HepG2 (cell line): ENCODE measurements at regions not wholly inside any gene's neighbourhood (a gene's known extent, or its start where the extent isn't known, plus 50 kb on each side); places are given as distances from the start of the nearest gene placed in this dataset.

Experiments used
- SIX1 ChIP-seq: sonication (generic); formaldehyde crosslinking; IDR thresholded peaks from 2 replicates; pipeline ENCODE4 v1.4.0; 2020; ENCODE audit warnings: missing genetic modification reagents, borderline replicate concordance
- SIX4 ChIP-seq: sonication (generic); formaldehyde crosslinking; IDR thresholded peaks from 2 replicates; pipeline ENCODE4 v1.4.0; 2020; ENCODE audit warnings: missing genetic modification reagents
- SNAI1 ChIP-seq: sonication (generic); formaldehyde crosslinking; IDR thresholded peaks from 2 replicates; pipeline ENCODE4 v1.5.0; 2020; ENCODE audit warnings: mild to moderate bottlenecking, missing genetic modification reagents, borderline replicate concordance
- ZC3H13 ChIP-seq: sonication (generic); formaldehyde crosslinking; IDR thresholded peaks from 2 replicates; pipeline ENCODE4 v1.8.1; 2023; ENCODE audit warnings: mild to moderate bottlenecking, missing genetic modification reagents, moderate library complexity
- ZNF629 ChIP-seq: sonication (generic); formaldehyde crosslinking; conservative IDR thresholded peaks from 2 replicates; pipeline ENCODE4 v1.5.0; 2020; ENCODE audit warnings: missing genetic modification reagents
- TF ChIP-seq, protein P1 (sequence below): sonication (generic); formaldehyde crosslinking; IDR thresholded peaks from 2 replicates; pipeline ENCODE4 v1.5.1; 2020; ENCODE audit warnings: mild to moderate bottlenecking, moderate library complexity, missing genetic modification reagents
- TF ChIP-seq, protein P2 (sequence below): sonication (generic); formaldehyde crosslinking; IDR thresholded peaks from 2 replicates; pipeline ENCODE4 v1.9.0; 2021; ENCODE audit warnings: missing genetic modification reagents, borderline replicate concordance
- TF ChIP-seq, protein P3 (sequence below): sonication (generic); formaldehyde crosslinking; IDR thresholded peaks from 2 replicates; pipeline ENCODE4 v1.4.0; 2020; ENCODE audit warnings: missing genetic modification reagents, borderline replicate concordance
- TF ChIP-seq, protein P4 (sequence below): sonication (generic); formaldehyde crosslinking; IDR thresholded peaks from 2 replicates; pipeline ENCODE4 v1.5.0; 2020; ENCODE audit warnings: missing genetic modification reagents, mild to moderate bottlenecking, borderline replicate concordance

DNA sequence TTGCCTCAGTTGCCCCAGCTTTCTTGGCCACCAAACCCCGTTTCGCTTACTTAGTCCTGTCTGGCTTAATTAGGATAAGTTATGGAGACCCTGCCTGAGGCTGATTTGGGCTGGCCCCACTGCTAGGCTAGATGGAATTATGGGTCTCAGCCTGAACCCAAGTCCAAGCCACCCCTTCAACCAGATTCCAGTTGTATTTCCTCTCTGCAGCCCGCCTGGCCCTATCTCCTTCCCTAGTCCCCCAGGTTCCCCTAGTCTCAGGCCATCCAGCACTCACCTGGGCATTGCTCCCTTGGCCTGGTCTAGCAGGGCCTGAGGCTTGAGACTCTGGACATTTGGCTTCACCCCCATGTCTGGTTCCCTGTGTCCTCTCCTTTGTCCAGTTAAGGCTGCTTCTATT is 111.7 kb upstream of the IPO9 start (continued):
- TF ChIP-seq, protein P1, sequence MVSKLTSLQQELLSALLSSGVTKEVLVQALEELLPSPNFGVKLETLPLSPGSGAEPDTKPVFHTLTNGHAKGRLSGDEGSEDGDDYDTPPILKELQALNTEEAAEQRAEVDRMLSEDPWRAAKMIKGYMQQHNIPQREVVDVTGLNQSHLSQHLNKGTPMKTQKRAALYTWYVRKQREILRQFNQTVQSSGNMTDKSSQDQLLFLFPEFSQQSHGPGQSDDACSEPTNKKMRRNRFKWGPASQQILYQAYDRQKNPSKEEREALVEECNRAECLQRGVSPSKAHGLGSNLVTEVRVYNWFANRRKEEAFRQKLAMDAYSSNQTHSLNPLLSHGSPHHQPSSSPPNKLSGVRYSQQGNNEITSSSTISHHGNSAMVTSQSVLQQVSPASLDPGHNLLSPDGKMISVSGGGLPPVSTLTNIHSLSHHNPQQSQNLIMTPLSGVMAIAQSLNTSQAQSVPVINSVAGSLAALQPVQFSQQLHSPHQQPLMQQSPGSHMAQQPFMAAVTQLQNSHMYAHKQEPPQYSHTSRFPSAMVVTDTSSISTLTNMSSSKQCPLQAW (CRISPR knock-in tag), result no peak
- no peak for TF ChIP-seq SIX1
- no peak for TF ChIP-seq SIX4 (CRISPR knock-in tag)
- TF ChIP-seq, protein P2, sequence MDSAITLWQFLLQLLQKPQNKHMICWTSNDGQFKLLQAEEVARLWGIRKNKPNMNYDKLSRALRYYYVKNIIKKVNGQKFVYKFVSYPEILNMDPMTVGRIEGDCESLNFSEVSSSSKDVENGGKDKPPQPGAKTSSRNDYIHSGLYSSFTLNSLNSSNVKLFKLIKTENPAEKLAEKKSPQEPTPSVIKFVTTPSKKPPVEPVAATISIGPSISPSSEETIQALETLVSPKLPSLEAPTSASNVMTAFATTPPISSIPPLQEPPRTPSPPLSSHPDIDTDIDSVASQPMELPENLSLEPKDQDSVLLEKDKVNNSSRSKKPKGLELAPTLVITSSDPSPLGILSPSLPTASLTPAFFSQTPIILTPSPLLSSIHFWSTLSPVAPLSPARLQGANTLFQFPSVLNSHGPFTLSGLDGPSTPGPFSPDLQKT (CRISPR knock-in tag), result no peak
- TF ChIP-seq, protein P3, sequence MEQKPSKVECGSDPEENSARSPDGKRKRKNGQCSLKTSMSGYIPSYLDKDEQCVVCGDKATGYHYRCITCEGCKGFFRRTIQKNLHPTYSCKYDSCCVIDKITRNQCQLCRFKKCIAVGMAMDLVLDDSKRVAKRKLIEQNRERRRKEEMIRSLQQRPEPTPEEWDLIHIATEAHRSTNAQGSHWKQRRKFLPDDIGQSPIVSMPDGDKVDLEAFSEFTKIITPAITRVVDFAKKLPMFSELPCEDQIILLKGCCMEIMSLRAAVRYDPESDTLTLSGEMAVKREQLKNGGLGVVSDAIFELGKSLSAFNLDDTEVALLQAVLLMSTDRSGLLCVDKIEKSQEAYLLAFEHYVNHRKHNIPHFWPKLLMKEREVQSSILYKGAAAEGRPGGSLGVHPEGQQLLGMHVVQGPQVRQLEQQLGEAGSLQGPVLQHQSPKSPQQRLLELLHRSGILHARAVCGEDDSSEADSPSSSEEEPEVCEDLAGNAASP (CRISPR knock-in tag), result no peak
- TF ChIP-seq SNAI1, result no peak
- TF ChIP-seq ZNF629, result no peak
- TF ChIP-seq ZC3H13, result no peak
- TF ChIP-seq, protein P4, sequence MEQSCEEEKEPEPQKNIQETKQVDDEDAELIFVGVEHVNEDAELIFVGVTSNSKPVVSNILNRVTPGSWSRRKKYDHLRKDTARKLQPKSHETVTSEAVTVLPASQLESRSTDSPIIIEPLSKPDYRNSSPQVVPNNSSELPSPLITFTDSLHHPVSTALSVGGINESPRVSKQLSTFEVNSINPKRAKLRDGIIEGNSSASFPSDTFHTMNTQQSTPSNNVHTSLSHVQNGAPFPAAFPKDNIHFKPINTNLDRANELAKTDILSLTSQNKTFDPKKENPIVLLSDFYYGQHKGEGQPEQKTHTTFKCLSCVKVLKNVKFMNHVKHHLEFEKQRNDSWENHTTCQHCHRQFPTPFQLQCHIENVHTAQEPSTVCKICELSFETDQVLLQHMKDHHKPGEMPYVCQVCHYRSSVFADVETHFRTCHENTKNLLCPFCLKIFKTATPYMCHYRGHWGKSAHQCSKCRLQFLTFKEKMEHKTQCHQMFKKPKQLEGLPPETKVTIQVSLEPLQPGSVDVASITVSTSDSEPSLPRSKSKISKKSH (CRISPR knock-in tag), result no peak
